ENCODE measurements at regions not wholly inside any gene's neighbourhood (a gene's known extent, or its start where the extent isn't known, plus 50 kb on each side); places are given as distances from the start of the nearest gene placed in this dataset.

DNA sequence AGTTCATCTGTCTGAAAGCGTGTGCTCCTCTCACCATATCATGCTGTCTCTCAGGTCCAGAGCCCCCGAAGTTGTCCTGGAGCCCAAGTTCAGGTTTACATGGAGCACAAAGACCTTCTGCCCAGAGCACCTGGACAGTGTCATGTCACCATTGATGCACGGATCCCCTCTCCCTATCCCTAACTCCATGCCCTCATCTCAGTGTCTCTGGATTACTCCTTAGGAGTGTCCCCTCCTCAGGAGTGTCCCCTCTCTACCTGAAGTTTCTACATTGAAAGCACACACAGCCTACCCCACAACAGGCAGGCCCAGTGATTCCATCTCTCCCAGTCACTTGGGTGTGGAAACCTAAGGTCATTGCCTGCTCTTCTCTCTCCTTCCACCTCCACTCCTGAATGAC, 144.1 kb upstream of the NCKAP5 start:
- H3K4me3 ChIP-seq (ENCODE audit: low read depth, low read length) = no peak overlapping the region
- no peak for DNase-seq (ENCODE audit: low read depth)
- TF ChIP-seq, protein P1, sequence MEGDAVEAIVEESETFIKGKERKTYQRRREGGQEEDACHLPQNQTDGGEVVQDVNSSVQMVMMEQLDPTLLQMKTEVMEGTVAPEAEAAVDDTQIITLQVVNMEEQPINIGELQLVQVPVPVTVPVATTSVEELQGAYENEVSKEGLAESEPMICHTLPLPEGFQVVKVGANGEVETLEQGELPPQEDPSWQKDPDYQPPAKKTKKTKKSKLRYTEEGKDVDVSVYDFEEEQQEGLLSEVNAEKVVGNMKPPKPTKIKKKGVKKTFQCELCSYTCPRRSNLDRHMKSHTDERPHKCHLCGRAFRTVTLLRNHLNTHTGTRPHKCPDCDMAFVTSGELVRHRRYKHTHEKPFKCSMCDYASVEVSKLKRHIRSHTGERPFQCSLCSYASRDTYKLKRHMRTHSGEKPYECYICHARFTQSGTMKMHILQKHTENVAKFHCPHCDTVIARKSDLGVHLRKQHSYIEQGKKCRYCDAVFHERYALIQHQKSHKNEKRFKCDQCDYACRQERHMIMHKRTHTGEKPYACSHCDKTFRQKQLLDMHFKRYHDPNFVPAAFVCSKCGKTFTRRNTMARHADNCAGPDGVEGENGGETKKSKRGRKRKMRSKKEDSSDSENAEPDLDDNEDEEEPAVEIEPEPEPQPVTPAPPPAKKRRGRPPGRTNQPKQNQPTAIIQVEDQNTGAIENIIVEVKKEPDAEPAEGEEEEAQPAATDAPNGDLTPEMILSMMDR (IDR thresholded peaks at IDR 0.05; ENCODE audit: insufficient read depth, low read length) = no peak

DNA sequence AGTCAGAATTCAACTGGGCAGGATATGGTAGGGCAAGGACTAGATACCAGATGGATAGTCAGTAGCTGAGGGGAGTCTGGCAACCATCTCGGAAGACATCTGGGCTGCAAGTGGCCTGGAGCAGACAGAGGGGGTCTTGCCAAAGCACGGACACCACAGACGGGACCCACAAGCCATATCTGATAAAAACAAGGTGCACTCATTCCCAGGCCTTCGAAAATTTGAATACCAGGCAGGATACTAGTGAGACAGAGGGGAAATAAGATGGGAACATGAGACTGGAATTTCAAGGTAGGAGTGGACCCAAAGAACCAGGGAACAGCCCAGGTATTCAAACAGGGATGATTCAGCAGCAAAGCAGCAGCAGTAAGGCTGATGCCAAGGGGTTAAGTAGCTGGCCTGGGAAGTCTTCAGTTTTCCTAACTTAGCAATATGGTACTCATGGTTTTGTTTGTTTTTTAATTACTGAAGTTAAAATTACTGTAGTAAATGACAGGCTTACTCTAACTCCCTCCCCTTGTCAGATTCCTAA, 144.9 kb upstream of the NCKAP5 start:
- no peak for DNase-seq (ENCODE audit: low read depth)
- TF ChIP-seq, protein P1 (IDR thresholded peaks at IDR 0.05; ENCODE audit: insufficient read depth, low read length) = no peak
- no peak overlapping the region for H3K4me3 ChIP-seq (ENCODE audit: low read depth, low read length)

DNA sequence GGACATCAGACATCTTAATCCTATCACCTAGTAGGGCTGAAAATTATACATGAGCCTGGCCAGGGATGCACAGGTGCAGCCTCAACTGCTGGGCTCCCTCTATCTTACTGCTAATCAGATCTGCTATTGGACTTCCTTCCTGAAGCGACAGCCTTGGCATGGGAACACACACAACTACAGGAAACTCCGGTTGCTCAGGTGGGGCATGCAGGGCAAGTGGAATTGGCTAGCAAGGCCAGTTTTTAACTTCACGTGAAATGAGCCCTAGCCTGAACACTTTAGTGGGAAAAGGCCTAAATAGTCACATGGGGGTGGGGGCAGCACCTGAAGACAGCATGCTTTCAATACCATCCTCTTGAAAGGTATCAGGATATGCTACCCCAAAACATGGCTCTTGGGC, 147.9 kb upstream of the NCKAP5 start:
- TF ChIP-seq, protein P1 (IDR thresholded peaks at IDR 0.05; ENCODE audit: insufficient read depth, low read length) = no peak
- no peak overlapping the region for H3K4me3 ChIP-seq (ENCODE audit: low read depth, low read length)
- no peak for DNase-seq (ENCODE audit: low read depth)

DNA sequence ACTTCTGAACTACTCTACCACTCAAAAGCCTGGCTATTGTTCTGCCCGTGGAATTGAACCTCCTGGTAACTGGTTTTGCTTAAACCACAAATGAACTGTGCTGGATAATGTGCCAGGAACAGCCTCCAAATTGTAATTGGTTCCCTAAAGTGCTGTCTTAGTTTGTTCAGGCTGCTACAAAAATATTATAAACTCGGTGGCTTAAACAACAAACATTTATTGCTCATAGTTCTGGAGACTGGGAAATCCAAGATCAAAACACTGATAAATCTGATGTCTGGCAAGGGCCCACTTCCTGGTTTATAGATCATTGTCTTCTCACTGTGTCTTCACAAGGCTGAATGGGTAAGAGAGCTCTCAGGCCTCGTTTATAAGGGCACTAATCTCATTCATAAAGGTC, 149.2 kb upstream of the NCKAP5 start:
- TF ChIP-seq, protein P1 (IDR thresholded peaks at IDR 0.05; ENCODE audit: insufficient read depth, low read length) = no peak
- no peak overlapping the region for H3K4me3 ChIP-seq (ENCODE audit: low read depth, low read length)
- DNase-seq (ENCODE audit: low read depth) = no peak

DNA sequence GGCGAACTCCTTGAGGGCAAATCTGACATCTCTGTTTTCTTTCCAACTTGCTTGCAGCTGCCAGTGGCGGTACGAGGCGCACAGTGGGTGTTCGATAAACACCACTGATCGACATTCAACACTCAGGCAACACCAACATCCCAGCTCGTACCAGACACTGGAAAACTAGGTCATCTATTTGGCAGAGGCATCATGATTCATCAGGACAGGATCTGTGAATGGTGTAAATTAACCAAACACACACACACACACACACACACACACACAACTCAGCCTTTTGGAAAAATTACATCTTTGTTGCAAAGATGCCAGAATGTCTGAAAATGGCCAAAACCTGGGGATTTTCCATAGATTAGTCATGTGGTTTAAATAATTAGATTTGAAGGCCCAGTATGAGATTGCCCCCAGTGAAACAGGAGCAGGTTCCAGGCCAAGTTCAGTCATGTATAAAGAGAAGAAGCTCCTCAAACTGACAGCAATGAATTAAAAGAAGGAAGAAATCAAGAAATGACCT, 150.5 kb upstream of the NCKAP5 start:
- TF ChIP-seq, protein P1 (IDR thresholded peaks at IDR 0.05; ENCODE audit: insufficient read depth, low read length) = no peak
- no peak overlapping the region for H3K4me3 ChIP-seq (ENCODE audit: low read depth, low read length)
- DNase-seq (ENCODE audit: low read depth) = peak; percentile 88

DNA sequence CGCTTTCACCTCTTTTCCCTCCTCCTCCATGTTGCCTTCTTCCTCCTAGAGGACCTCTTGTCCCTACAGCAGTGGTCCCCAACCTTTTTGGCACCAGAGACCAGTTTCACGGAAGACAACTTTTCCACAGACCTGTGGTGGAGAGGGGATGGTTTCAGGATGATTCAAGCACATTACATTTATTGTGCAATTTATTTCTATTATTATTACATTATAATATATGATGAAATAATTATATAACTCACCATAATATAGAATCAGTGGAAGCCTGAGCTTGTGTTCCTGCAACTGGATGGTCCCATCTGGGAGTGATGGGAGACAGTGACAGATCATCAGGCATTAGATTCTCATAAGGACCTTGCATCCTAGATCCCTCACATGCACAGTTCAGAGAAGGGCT, 152.2 kb upstream of the NCKAP5 start:
- TF ChIP-seq, protein P1 (IDR thresholded peaks at IDR 0.05; ENCODE audit: insufficient read depth, low read length) = no peak
- DNase-seq (ENCODE audit: low read depth) = no peak
- no peak overlapping the region for H3K4me3 ChIP-seq (ENCODE audit: low read depth, low read length)

DNA sequence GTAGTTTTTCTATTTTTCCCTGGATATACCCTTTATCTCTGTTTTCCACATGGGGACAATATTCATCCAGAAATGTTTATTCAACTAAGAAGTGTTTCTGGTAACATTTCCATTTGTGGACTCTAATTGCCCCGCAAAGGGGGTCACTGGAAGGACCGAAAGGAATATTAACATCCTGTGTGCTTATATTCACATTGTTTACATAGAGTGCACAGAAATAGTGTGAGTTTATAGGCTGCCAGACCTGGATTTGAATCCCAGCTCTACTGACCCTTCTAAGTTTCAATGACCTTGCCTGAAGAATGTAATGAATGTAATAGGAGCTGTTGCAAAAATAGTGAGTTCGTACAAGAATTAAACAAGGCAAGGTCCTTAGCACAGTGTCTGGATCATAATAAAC, 152.9 kb upstream of the NCKAP5 start:
- TF ChIP-seq, protein P1 (IDR thresholded peaks at IDR 0.05; ENCODE audit: insufficient read depth, low read length) = no peak
- DNase-seq (ENCODE audit: low read depth) = no peak
- no peak overlapping the region for H3K4me3 ChIP-seq (ENCODE audit: low read depth, low read length)
